ENCODE measurements at regions not wholly inside any gene's neighbourhood (a gene's known extent, or its start where the extent isn't known, plus 50 kb on each side); places are given as distances from the start of the nearest gene placed in this dataset.

DNA sequence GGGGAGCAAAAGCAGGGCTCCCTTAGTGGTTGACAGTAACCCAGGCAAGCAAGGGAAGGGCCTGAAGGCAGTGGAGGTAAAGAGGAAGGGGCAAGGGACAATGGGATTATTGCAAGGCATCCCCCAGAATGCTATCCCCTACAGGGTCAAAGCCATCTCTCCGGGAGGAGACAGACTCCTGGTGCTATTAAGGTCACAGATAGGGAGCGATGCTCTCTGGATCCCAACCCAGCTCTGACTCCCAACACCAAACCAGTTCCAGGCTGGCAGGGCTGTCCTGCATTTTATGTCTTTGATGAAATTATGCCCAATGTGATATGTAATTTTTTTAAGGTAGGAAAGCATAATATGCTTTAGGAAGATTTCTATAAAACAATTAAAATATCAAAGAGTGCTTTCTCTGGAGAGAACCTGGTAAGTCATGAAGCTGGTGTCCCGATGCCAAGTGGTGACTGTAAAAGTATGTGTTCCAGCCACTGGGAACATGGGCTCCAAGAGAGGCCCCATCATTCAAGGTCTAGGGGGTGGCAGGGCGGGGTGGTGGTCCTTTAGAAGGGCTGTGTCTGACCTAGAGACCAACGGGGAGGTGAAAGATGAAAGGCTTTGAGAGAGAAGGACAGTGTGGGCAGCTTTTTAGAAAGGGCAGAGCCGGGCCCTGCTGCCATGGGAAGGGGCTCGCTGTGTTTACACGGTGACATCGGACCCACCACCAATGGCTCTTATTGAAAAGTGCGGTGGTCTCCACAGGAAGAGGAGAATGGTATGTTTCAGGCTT, 276.5 kb downstream of the CDC5L start:
- ATAC-seq (no peak), DNase-seq (ENCODE audit: low spot score) (no peak)
- no peaks in the 10 kb centered on the region for H3K9me3 Mint-ChIP-seq
- no peak overlapping the region for H3K27ac Mint-ChIP-seq
- peaks cover 0 to 8% of the 10 kb centered on the region in 2 donors for H3K27me3 Mint-ChIP-seq
- no peaks in the 10 kb centered on the region for H3K36me3 Mint-ChIP-seq
- H3K4me1 Mint-ChIP-seq (ENCODE audit: low read depth in 2 of 2) = no peaks in the 10 kb centered on the region
- H3K4me3 Mint-ChIP-seq = no peak overlapping the region

DNA sequence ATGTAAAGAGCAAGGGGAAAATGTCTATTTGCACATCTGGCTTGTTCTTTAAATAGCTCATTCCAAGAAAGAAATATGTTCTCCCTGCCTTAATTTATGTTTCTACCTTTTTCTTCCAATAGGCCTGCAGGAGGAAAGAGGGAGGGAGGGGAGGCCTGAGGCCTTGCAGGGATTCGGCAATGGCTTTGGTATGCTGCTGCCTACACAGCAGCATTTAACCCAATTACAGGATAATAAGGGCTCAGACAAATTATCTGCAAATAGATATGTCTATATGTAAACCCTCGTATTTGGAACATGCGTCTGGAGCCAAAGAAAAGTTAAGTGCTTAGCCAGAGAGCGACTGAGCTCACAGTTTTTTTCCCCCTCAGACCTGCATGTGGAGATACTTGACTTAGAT, 277.2 kb downstream of the CDC5L start:
- ATAC-seq (no peak), DNase-seq (ENCODE audit: low spot score) (no peak)
- Mint-ChIP-seq H3K27me3 (peaks cover 0 to 11% of the 10 kb centered on the region in 2 donors), H3K9me3 (no peaks in the 10 kb centered on the region), H3K4me3 (no peak overlapping the region), H3K27ac (no peak overlapping the region), H3K36me3 (no peaks in the 10 kb centered on the region), H3K4me1 (ENCODE audit: low read depth in 2 of 2) (no peaks in the 10 kb centered on the region)

DNA sequence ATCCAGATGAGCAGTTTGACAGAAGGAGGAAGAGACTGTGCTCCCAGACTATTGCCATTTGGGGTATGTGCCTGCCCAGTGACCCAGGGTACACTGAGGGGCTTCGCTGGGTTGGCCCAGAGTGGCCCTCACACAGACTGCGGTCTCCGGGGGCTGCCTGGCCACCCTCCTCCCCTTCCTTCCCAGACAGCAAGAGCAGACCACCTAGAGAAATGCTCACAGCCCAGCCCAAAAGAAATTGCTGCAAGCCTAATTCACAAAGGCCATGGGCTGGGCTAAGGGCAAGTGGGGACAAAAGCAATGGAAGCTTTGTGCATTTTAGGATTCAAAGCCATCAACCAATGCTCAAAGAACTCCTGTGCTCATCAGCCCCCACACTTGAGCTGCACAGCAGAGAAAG, 277.6 kb downstream of the CDC5L start:
- no peak overlapping the region for H3K27ac Mint-ChIP-seq
- H3K36me3 Mint-ChIP-seq = no peaks in the 10 kb centered on the region
- H3K9me3 Mint-ChIP-seq = no peaks in the 10 kb centered on the region
- DNase-seq (ENCODE audit: low spot score) = no peak
- H3K4me1 Mint-ChIP-seq (ENCODE audit: low read depth in 2 of 2) = no peaks in the 10 kb centered on the region
- no peak for ATAC-seq
- H3K27me3 Mint-ChIP-seq = peaks cover 0 to 11% of the 10 kb centered on the region in 2 donors
- H3K4me3 Mint-ChIP-seq = no peak overlapping the region

DNA sequence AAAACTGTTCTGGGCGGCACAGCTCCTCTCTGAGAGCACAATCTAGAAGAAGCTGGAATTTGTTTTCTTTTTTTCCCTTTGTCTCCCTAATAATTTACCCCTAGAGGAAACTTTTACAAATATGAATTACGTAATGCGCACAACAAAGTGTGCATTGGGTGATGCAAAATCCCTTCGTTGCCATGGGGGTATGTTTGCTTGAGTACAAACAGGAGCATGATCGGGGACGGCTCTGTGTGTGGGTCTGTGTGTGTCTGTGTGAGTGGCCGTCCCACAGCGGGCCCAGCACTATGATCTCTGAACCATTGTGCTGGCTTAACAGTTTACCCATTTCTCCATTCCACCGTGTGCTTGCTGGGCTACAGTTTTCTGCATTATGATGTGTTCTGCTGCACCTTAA, 278.2 kb downstream of the CDC5L start:
- no peaks in the 10 kb centered on the region for H3K9me3 Mint-ChIP-seq
- no peaks in the 10 kb centered on the region for H3K36me3 Mint-ChIP-seq
- no peak overlapping the region for H3K27ac Mint-ChIP-seq
- ATAC-seq (no peak), DNase-seq (ENCODE audit: low spot score) (no peak)
- no peaks in the 10 kb centered on the region for H3K4me1 Mint-ChIP-seq (ENCODE audit: low read depth in 2 of 2)
- no peak overlapping the region for H3K4me3 Mint-ChIP-seq
- peaks cover 0 to 11% of the 10 kb centered on the region in 2 donors for H3K27me3 Mint-ChIP-seq

DNA sequence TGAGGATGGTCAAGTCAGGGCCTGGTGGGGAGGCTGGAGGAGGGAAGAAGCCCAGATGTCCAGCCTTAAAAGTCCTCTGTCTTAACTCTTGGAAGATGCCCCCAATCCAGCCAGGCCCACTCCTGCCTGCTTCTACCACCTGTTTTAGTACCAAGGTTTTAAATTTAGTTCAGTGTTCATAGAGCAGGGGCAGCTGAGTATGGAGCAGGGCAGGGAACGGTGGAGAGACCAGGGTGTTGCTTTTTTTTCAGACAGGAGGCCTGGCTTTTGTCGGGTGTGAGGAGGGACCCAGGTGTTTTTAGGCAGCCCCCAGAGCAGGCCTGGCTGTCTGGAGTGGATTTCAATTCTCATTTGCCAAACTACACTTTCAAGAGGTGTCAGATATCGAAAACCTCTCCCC, 278.8 kb downstream of the CDC5L start:
- ATAC-seq = no peak
- H3K27me3 Mint-ChIP-seq = peaks cover 0 to 9% of the 10 kb centered on the region in 2 donors
- H3K36me3 Mint-ChIP-seq = no peaks in the 10 kb centered on the region
- H3K4me1 Mint-ChIP-seq (ENCODE audit: low read depth in 2 of 2) = no peaks in the 10 kb centered on the region
- no peak overlapping the region for H3K4me3 Mint-ChIP-seq
- no peak for DNase-seq (ENCODE audit: low spot score)
- no peaks in the 10 kb centered on the region for H3K9me3 Mint-ChIP-seq
- no peak overlapping the region for H3K27ac Mint-ChIP-seq

DNA sequence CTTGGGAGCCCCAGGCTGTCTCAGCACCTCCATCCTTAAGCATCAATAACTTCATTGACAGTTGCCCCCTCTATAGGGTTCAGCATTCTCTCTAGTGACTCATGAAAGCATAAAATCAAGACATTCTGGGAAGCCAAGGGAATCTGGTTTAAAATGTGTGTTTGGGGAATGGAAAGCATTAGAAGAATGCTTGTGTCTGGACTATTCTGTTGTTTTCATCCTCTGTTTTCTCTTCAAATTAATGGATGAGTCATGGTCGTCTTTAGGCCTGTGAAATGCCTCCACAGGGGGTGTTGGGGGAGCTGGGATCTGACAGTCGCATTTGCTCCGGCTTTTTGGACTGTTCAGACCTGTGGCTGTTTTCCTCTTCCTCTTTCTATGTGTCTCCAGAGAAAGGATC, 279.7 kb downstream of the CDC5L start:
- no peaks in the 10 kb centered on the region for H3K36me3 Mint-ChIP-seq
- no peaks in the 10 kb centered on the region for H3K9me3 Mint-ChIP-seq
- H3K27ac Mint-ChIP-seq = no peak overlapping the region
- no peaks in the 10 kb centered on the region for H3K4me1 Mint-ChIP-seq (ENCODE audit: low read depth in 2 of 2)
- peaks cover 0 to 9% of the 10 kb centered on the region in 2 donors for H3K27me3 Mint-ChIP-seq
- no peak overlapping the region for H3K4me3 Mint-ChIP-seq
- no peak for ATAC-seq
- DNase-seq (ENCODE audit: low spot score) = no peak

DNA sequence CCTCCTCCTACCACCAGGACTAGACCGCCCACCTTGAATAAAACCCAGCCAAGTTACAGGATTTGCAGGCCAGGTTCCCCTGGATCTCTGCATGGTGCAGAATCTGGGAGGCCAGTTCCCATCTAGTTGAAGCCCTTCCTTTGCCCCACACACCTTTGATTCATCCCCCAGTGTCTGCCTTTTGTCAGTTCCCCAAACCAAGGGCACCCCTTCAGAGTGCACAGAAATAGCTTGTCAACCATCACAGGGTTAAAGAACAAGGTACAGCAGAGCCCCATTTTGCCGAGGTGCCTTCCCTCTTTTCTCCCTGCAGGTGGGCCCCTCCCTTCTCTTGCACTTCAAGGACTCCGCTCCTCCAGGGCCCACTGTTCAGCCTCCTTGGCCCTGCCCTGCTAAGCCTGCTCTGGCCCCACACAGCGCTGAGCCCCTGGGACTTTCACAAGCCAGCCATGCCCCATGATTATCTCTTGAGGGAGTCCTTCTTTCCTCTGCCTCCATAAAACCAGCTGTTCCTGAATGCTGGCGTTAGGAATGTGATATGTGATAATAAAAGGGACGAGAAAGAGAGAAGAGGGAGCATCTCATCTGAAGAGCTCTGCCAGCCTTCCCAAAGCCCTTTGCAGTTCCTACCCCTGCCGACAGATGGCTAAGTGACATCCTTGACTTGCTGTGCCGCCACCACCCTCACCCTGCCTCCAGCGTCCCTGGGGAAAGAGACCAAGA, 280.3 kb downstream of the CDC5L start:
- Mint-ChIP-seq H3K4me1 (ENCODE audit: low read depth in 2 of 2) (no peaks in the 10 kb centered on the region), H3K4me3 (no peak overlapping the region), H3K36me3 (no peaks in the 10 kb centered on the region), H3K27me3 (peaks cover 0 to 9% of the 10 kb centered on the region in 2 donors), H3K27ac (no peak overlapping the region), H3K9me3 (no peaks in the 10 kb centered on the region)
- ATAC-seq (no peak), DNase-seq (ENCODE audit: low spot score) (no peak)

DNA sequence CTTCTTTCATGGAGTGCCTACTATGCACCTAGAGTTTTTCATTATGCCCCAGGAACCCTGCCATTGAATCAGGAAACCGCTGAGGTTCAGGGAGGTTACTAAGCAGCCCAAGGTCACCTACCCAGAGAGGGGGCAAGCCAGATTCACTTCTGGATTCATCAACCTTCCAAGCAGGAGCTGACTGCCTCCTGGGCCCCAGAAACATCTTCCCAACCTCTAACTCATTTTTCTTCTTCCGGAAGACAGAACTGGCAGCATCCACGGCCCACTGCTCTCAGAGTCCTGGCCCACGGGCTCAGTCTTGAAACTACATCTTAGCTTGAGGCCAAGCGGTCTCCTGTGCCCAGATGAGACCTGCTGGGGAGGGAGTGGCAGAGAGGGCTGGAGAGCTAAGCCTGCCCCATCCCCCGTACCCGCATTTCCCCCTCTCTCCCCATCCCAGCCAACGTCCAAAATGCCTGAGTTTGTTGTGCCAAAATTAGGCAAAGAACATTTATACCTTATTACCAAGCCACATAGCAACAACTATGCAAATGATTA, 281.0 kb downstream of the CDC5L start:
- H3K27ac Mint-ChIP-seq = no peak overlapping the region
- ATAC-seq (no peak), DNase-seq (ENCODE audit: low spot score) (no peak)
- H3K9me3 Mint-ChIP-seq = no peaks in the 10 kb centered on the region
- peaks cover 0 to 9% of the 10 kb centered on the region in 2 donors for H3K27me3 Mint-ChIP-seq
- H3K4me3 Mint-ChIP-seq = no peak overlapping the region
- H3K36me3 Mint-ChIP-seq = no peaks in the 10 kb centered on the region
- no peaks in the 10 kb centered on the region for H3K4me1 Mint-ChIP-seq (ENCODE audit: low read depth in 2 of 2)

DNA sequence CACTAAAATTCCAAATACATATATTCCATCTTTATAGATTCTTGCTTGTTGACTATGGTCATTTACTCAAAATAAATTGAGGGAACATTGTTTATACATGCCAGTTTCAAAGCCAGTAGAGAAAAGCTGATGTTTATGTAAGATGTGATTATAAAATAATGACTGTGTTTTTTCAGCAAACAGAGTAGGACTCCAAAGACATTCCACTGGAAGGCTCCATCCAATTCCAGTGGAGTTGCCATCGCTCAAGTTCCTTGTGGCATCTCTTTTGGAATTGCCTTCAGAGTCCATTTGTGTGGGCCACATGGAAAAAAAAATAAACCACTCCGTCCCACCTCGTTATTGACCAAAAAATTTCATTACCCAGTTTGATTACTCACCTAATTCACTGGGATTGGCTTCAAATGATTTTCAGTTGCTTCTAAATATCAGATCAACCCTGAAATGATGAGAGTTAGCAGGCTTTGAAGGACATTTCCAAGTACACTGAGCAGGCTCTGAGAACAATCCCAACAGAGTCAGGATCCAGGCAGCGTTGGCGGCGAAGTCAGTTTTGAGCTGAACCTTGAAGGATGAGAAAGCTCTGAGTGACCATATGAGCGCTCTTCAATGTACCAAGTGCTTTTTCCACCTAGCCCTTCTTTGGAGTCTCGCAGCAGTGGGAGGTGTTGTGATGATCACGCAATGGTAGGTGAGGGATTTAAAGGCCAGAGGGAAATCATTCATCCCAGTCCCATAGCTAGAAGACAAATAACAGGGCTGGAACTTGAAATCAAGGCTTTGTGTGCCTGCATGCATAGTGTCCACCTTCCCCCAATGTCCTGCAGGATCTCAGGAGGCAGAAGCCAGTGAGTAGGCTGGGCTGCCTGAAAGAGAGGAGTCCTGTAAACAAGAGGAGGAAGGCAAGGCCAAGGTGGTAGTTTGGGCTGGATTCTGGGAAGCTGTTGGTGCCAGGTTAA, 281.7 kb downstream of the CDC5L start:
- ATAC-seq = no peak
- DNase-seq (ENCODE audit: low spot score) = no peak
- Mint-ChIP-seq H3K36me3 (no peaks in the 10 kb centered on the region), H3K27ac (no peak overlapping the region), H3K27me3 (peaks cover 7 to 9% of the 10 kb centered on the region in 2 donors), H3K4me3 (no peak overlapping the region), H3K9me3 (no peaks in the 10 kb centered on the region), H3K4me1 (ENCODE audit: low read depth in 2 of 2) (no peaks in the 10 kb centered on the region)

DNA sequence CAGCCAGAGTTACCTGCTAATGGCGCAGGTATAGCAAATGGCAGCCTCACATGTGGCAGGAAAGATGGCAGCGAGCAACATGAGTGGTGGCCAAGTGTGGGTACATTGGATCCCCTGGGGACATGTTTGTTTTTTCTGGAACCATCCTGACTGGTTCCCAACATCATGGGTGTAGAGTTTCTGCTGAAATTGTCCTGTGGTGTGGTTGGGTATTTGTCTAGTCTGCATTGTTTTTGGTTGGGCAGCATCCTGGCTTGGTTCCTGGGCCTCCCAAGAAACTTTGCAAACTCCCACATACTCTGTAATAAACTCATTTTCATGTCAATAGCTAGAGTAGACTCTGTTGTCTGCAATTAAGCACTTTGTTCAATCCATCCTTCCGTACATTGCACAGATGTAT, 282.6 kb downstream of the CDC5L start:
- no peaks in the 10 kb centered on the region for H3K9me3 Mint-ChIP-seq
- peaks cover 7 to 9% of the 10 kb centered on the region in 2 donors for H3K27me3 Mint-ChIP-seq
- no peak for DNase-seq (ENCODE audit: low spot score)
- no peak overlapping the region for H3K4me3 Mint-ChIP-seq
- no peak for ATAC-seq
- H3K4me1 Mint-ChIP-seq (ENCODE audit: low read depth in 2 of 2) = no peaks in the 10 kb centered on the region
- H3K27ac Mint-ChIP-seq = no peak overlapping the region
- H3K36me3 Mint-ChIP-seq = no peaks in the 10 kb centered on the region

DNA sequence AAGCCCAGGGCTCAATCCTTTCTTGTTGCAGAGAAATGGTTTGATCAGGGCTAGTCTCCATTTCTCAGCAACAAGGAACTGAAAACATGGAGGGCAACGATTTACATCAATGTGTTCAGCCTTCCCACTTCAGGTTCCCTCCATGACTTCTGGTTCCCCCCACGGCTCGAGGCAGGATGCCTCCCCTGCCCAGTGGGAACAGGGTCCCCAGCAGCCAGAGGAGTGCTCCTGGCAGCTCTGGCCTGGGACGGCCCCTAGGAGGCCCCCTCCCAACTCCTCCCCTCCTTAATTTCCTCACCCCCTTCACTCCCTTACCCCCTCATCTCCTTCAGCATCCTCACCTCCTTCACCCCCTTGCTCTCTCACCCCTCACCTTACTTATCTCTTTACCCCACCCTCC, 283.8 kb downstream of the CDC5L start:
- Mint-ChIP-seq H3K27me3 (peaks cover 7 to 9% of the 10 kb centered on the region in 2 donors), H3K9me3 (no peaks in the 10 kb centered on the region), H3K4me3 (no peak overlapping the region), H3K36me3 (no peaks in the 10 kb centered on the region), H3K4me1 (ENCODE audit: low read depth in 2 of 2) (no peaks in the 10 kb centered on the region), H3K27ac (no peak overlapping the region)
- no peak for ATAC-seq
- DNase-seq (ENCODE audit: low spot score) = no peak

DNA sequence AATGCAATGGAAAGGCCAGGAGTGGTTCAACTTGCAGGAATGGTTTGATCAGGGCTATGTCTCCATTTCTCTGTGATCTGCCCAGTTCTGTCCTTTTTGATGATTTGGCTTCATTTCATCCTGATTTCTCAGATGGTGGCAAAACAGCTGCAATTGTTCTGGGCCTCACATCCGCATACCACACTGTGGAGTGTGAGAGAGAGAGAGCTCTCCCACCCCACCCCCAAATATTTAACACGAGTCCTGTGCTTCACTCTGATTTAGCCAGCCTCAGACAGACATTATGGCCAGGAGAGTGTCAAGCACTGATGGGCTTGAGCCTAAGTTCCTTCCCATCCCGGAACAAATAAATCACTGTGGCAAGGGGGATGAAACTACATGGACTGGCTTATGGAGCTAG, 284.6 kb downstream of the CDC5L start:
- Mint-ChIP-seq H3K36me3 (no peaks in the 10 kb centered on the region), H3K9me3 (no peaks in the 10 kb centered on the region), H3K4me1 (ENCODE audit: low read depth in 2 of 2) (no peaks in the 10 kb centered on the region), H3K27ac (no peak overlapping the region), H3K4me3 (no peak overlapping the region), H3K27me3 (peaks cover 6 to 7% of the 10 kb centered on the region in 2 donors)
- DNase-seq (ENCODE audit: low spot score) (no peak), ATAC-seq (no peak)

DNA sequence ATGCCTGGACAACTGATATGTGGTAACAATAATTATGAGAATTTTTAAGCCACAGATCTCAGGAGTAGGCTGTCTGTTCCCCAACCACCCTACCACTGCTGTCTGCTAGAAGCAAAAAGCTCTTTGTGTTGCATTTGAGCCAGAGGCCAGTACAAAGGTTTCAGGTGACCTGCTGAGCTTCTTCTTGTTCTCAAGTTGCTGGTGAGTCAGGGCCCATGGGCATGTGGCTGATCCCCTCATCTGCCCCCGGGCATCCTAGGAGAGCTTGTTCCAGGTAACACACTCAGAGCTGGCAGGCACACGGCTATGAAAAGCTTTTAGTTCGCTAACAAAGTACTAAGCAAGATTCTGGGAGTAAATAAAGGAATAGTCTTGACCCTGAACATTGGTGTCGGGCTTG, 285.3 kb downstream of the CDC5L start:
- Mint-ChIP-seq H3K4me1 (ENCODE audit: low read depth in 2 of 2) (no peaks in the 10 kb centered on the region), H3K27me3 (peaks cover 4 to 7% of the 10 kb centered on the region in 2 donors), H3K4me3 (no peak overlapping the region), H3K9me3 (no peaks in the 10 kb centered on the region), H3K36me3 (no peaks in the 10 kb centered on the region), H3K27ac (no peak overlapping the region)
- no peak for DNase-seq (ENCODE audit: low spot score)
- no peak for ATAC-seq

Data from natural killer cell treated with Interleukin-12 subunit alpha and Interleukin-12 subunit beta and Interleukin-15 and Interleukin-18, amount 100 ng/mL, for 72 hours (primary cell).